ENCODE measurements at regions not wholly inside any gene's neighbourhood (a gene's known extent, or its start where the extent isn't known, plus 50 kb on each side); places are given as distances from the start of the nearest gene placed in this dataset.

DNA sequence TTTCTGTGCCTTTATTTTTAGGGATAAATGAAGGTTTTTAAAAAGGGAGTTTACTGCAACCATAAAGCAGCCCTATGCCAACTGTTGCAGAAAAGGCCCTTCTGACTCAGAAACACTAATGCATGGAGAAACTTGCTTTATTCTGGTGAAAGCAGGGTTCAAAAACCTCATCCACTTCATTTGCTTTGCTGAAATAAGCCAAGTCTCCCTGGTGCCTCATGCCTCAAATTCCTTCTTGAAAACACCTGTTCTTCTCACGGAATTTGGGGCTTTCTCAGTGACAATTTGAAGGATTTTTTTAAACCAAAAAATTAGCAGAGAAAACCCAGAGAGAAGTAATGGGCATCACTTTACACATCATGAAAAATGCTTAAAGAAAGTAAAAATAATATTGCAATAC is 349.0 kb downstream of the PCDH7 start:
- no peak for DNase-seq

- no peak for DNase-seq
These were observed 351.6 kb downstream of the PCDH7 start for GRCh38 chr4:31071508-31072486.

DNA sequence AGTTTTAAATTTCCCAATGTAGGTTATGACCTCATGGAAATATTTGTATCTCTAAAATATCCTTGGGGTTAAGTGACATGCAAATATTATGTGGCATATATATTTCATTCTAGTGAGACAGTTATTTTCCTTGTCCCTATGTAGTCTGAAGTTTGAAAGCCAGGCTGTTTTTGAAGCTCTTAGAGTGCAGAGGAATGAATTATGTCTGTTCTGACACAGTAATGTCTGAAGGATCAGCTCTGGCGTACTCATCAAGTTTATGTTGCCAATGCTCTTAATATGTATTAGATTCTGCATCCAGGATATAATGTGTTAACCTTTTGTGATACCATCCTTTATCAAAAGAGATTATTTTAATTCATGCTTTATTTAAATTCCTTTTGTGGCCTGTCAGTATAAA is 355.8 kb downstream of the PCDH7 start:
- DNase-seq, result no peak

GRCh38 chr4:31078661-31079060 is 358.5 kb downstream of the PCDH7 start:
- no peak for DNase-seq

DNA sequence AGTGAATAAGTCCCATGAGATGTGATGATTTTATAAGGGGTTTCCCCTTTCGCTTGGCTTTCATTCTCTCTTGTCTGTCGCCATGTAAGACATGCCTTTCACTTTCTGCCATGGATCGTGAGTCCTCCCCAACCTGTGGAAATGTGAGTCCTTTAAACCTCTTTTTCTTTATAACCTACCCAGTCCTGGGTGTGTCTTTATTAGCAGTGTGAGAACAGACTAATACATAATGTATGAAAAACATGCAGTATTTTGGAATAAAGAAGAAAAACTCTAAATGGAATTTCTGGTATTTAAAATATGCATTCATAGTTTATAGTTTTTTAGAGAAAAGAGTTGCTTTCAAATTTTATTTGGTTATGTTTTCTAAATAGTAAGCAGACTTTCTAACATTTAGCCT is 360.7 kb downstream of the PCDH7 start:
- no peak for DNase-seq

- DNase-seq, result no peak
These were observed 361.2 kb downstream of the PCDH7 start for GRCh38 chr4:31081366-31081765.

- DNase-seq, result no peak
These were observed 363.3 kb downstream of the PCDH7 start for GRCh38 chr4:31083456-31083855.

- no peak for DNase-seq
These were observed 364.7 kb downstream of the PCDH7 start for GRCh38 chr4:31084806-31085416.

DNA sequence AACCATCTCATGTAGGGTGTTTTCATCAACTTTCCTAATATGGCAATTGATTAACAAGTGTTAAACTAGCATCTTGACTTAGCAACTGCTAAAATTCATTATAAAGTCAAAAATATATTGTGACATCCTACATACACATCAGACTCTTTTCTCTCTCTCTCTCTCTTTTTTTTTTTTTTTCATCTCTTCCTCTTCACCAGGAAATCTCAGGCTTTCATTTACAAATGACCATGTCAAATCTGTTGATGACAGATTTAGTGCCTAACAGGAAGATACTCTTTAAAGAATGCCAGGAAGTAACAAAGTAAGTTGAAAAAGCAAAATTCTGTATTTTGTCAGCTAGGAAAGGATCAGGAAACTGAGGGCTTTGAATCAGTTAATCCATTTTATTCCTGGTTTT is 365.5 kb downstream of the PCDH7 start:
- no peak for DNase-seq

GRCh38 chr4:31086756-31087330 is 366.7 kb downstream of the PCDH7 start:
- DNase-seq, result no peak

DNA sequence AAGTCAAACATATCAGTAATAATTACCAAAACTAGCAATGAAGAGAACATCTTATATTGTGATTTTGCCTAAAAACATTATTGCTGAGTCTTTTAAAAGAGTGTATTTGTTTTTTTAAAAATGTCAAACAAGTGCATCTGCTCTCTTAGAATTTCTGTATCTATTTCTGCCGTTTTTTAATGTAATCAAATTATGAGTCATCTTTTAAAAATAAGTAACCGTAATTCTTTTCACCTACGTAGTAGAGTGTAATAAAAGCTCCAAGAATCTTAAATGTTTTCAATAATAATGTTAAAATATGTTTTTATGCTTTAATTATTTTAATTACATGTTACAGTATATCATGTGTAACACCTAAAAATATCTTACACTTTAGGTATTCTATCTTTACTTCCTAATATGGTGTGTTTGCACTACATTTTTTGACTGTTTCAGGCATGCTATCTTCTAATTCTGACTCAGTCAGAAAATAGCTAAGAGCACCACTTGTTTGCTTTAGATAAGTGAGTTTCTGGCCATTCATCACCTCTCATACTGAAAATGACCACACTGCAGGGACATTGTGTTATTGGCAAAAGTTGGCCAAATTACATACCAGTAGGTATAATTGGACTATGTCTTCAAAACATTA is 368.5 kb downstream of the PCDH7 start:
- DNase-seq, result peak in 1 of 2 experiments; percentile 53

- peak; percentile 79 to 95 for DNase-seq
These were observed 369.6 kb downstream of the PCDH7 start for GRCh38 chr4:31089815-31090214.

DNA sequence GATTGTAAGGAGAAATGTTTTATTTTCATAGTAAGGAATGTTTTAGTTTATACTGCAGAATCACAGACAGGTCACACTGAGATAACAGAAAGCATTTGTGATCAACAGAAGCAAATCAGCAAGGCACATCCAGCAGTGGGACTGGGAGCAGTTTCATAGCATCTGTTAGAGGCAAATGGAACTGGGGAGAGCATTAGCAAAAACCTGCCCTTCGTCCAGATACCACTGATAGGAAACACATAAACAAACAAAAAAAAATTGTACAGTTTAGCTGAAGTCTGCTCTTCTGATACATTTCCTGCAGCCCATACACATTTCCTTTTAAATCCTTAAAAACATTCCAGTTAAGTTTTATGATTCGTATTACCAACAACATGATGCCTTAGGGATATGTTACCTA is 374.3 kb downstream of the PCDH7 start:
- no peak for DNase-seq

DNA sequence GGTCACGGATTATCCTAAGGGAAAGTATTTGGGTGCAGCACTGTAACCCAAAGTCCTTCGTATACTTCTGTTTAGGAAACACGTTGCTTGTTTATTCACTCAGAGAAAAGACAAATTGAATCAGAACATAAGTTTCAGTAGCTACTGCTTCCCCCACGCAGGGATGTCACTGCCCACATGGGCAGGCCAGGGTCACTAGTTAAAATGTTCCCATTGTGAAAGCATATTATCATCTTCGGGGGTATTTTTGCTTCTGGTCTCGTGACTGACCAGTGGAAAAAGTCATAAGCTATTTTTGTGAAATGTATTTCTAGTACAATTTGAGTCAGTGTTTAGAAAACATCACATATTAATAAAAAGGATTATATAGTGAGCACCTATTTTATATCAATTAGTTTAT is 377.8 kb downstream of the PCDH7 start:
- DNase-seq, result no peak

DNA sequence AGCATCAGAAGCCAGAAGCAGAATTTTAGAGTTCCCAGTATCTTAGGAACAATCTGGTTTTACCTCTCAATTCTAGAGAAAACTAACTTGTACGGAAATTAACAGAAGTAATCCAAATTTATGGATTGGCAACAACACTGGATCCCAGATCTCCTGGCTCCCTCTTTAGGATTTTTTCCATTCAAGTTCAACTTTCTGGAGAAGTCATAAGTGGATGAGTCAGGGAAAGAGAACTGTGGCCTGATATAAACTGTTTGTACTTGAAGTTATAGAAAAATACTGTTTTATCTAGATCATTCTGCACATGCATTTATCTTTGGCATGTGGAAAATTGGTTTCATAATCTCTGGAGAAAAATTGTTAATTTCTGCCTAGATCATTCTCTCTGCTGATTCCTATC is 380.4 kb downstream of the PCDH7 start:
- no peak for DNase-seq

GRCh38 chr4:31104043-31104442 is 383.9 kb downstream of the PCDH7 start:
- DNase-seq, result peak; percentile 54 to 90

GRCh38 chr4:31104577-31104976 is 384.4 kb downstream of the PCDH7 start:
- DNase-seq, result peak; percentile 75 to 95

- no peak for DNase-seq
These were observed 386.2 kb downstream of the PCDH7 start for GRCh38 chr4:31106419-31106818.

DNA sequence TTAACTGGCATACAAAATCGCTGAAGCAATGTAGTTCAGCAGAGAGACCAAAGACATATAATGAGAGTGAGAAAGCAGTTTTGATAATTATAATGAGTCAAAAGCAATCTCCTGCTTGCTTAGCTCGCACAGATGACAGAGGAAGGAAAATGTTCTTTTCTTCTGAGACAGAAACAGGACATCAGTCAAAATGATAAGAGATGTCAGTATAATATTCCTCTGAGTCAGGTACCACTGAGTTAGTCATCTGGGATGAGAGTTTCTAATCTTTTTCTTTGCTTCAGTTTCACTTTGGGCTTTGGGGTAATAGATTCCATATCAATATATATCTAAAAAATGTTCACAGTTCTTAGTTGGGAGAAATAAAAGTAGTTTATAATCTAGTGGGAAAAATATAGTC is 387.2 kb downstream of the PCDH7 start:
- DNase-seq, result no peak

DNA sequence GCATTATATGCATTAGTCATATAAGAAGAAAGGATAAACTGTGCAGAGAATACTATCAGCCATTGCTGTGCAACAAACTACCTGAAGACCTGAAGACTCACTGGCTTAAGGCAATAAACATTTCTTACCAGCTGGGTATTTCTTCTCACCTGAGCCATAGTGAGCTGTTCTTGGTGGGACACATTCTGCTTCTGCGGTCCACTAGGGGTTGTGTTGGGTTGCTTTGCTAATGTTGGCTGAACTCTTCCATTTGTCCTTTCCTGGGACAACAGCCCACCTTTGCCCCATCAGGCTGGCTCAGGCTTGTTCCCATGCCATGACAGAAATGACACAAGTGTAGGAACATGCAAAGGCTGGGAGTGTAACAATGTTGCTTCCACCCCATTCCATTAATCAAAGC is 388.6 kb downstream of the PCDH7 start:
- DNase-seq, result no peak

GRCh38 chr4:31111790-31112189 is 391.6 kb downstream of the PCDH7 start:
- no peak for DNase-seq

DNA sequence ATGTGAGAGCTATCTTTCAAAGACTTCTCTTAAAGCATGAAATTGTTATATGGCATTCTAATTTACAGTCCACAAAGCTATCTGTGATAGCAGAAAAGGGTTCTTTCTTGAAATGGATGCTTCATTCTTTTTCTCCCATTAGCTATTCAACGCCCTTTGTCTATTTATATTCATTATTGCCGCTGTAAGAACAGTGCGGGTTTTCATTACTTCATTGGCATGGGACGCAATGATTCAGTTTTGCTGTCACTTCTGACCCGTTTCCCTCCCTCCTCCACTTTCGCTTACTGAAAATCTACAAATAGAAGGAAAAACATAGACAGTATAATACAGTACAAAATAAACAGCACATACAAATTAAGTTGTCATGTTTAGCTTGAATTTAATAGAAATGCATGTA is 394.6 kb downstream of the PCDH7 start:
- no peak for DNase-seq

GRCh38 chr4:31124008-31124585 is 403.9 kb downstream of the PCDH7 start:
- DNase-seq, result no peak
